HEK293T (cell line): ENCODE measurements at regions not wholly inside any gene's neighbourhood (a gene's known extent, or its start where the extent isn't known, plus 50 kb on each side); places are given as distances from the start of the nearest gene placed in this dataset.

Source experiments
- FOXK2 ChIP-seq: fragments of 450-650 bp; IDR thresholded peaks from 2 replicates; pipeline ENCODE4 v1.6.1; 2016; ENCODE audit warnings: mild to moderate bottlenecking
- FOXM1 ChIP-seq: fragments of 450-650 bp; IDR thresholded peaks from 2 replicates; pipeline ENCODE4 v1.6.1; 2017; ENCODE audit warnings: mild to moderate bottlenecking, borderline replicate concordance
- HDGF ChIP-seq: fragments of 450-650 bp; IDR thresholded peaks from 2 replicates; pipeline ENCODE4 v1.6.1; 2017; ENCODE audit warnings: antibody characterized with exemption, borderline replicate concordance
- LEF1 ChIP-seq: fragments of 450-650 bp; IDR thresholded peaks from 2 replicates; pipeline ENCODE4 v1.6.1; 2017; ENCODE audit warnings: mild to moderate bottlenecking, borderline replicate concordance
- NFRKB ChIP-seq: fragments of 450-650 bp; IDR thresholded peaks from 2 replicates; pipeline ENCODE4 v1.6.1; 2016; ENCODE audit warnings: mild to moderate bottlenecking, moderate library complexity
- ZNF384 ChIP-seq: fragments of 450-650 bp; IDR thresholded peaks from 2 replicates; pipeline ENCODE4 v1.6.1; 2016

GRCh38 chr3:124273651-124274050 lies 281.7 kb upstream of the ROPN1 start:
- TF ChIP-seq FOXM1 = no peak
- no peak for TF ChIP-seq HDGF
- no peak for TF ChIP-seq LEF1
- no peak for TF ChIP-seq FOXK2
- TF ChIP-seq ZNF384 = no peak
- TF ChIP-seq NFRKB = no peak
